ENCODE measurements at regions not wholly inside any gene's neighbourhood (a gene's known extent, or its start where the extent isn't known, plus 50 kb on each side); places are given as distances from the start of the nearest gene placed in this dataset.

- H3K36me3 ChIP-seq (ENCODE audit: control insufficient read depth in 2 of 2, extremely low read depth in 1 of 2, insufficient read depth in 2 of 2, low read length in 2 of 2): no peaks in the 10 kb centered on the region
- H3K9ac ChIP-seq (ENCODE audit: control insufficient read depth, extremely low read depth, insufficient read depth, low read length): no peak overlapping the region
- H3K27me3 ChIP-seq (ENCODE audit: control insufficient read depth, extremely low read depth, insufficient read depth, low read length): no peaks in the 10 kb centered on the region
- no peak for FAIRE-seq
- DNase-seq (ENCODE audit: low read depth, low spot score): no peak
- TF ChIP-seq, protein P1, sequence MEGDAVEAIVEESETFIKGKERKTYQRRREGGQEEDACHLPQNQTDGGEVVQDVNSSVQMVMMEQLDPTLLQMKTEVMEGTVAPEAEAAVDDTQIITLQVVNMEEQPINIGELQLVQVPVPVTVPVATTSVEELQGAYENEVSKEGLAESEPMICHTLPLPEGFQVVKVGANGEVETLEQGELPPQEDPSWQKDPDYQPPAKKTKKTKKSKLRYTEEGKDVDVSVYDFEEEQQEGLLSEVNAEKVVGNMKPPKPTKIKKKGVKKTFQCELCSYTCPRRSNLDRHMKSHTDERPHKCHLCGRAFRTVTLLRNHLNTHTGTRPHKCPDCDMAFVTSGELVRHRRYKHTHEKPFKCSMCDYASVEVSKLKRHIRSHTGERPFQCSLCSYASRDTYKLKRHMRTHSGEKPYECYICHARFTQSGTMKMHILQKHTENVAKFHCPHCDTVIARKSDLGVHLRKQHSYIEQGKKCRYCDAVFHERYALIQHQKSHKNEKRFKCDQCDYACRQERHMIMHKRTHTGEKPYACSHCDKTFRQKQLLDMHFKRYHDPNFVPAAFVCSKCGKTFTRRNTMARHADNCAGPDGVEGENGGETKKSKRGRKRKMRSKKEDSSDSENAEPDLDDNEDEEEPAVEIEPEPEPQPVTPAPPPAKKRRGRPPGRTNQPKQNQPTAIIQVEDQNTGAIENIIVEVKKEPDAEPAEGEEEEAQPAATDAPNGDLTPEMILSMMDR (optimal IDR thresholded peaks at IDR 0.05 in 1 of 3, IDR thresholded peaks at IDR 0.05 in 1 of 3, conservative IDR thresholded peaks at IDR 0.05 in 1 of 3; ENCODE audit: extremely low read depth in 1 of 3, insufficient read depth in 2 of 3, low read length in 3 of 3): no peak
- TF ChIP-seq EZH2 (IDR thresholded peaks at IDR 0.05; ENCODE audit: low read length): no peak
- H3K4me1 ChIP-seq (ENCODE audit: control insufficient read depth, extremely low read depth, insufficient read depth, low read length): no peaks in the 10 kb centered on the region
- H3K9me3 ChIP-seq (ENCODE audit: control insufficient read depth, low read depth, low read length): peaks cover 10% of the 10 kb centered on the region
- no peak overlapping the region for H3K4me3 ChIP-seq (ENCODE audit: control insufficient read depth in 2 of 3, extremely low read depth in 1 of 3, insufficient read depth in 2 of 3, low read depth in 1 of 3, low read length in 3 of 3)
- no peak overlapping the region for H2AFZ ChIP-seq (ENCODE audit: control insufficient read depth, low read length)
- H4K20me1 ChIP-seq (ENCODE audit: control insufficient read depth, extremely low read depth, insufficient read depth, low read length): no peaks in the 10 kb centered on the region
- no peak overlapping the region for H3K27ac ChIP-seq (ENCODE audit: control insufficient read depth, insufficient read depth, low read length)
- H3K4me2 ChIP-seq (ENCODE audit: control insufficient read depth, extremely low read depth, insufficient read depth, low read depth, low read length): no peak overlapping the region
- H3K79me2 ChIP-seq (ENCODE audit: control insufficient read depth, insufficient read depth, low read length): no peaks in the 10 kb centered on the region
- H3K9me1 ChIP-seq (ENCODE audit: control insufficient read depth, extremely low read depth, insufficient read depth, low read length): no peaks in the 10 kb centered on the region
- dilution Hi-C loops (cut with MboI; ENCODE audit: extremely low pct_ligation_motif_present, low sequenced_read_pairs): no loop called here
Measured at GRCh38 chr19:32199501-32200040, 145.8 kb upstream of the ZNF507 start.

- H3K79me2 ChIP-seq (ENCODE audit: control insufficient read depth, insufficient read depth, low read length): no peaks in the 10 kb centered on the region
- dilution Hi-C loops (cut with MboI; ENCODE audit: extremely low pct_ligation_motif_present, low sequenced_read_pairs): no loop called here
Measured at GRCh38 chr19:32200312-32201038, 144.9 kb upstream of the ZNF507 start.

More at GRCh38 chr19:32200312-32201038, 144.9 kb upstream of the ZNF507 start:
- H3K4me1 ChIP-seq (ENCODE audit: control insufficient read depth, extremely low read depth, insufficient read depth, low read length): no peaks in the 10 kb centered on the region
- peaks cover 10% of the 10 kb centered on the region for H3K9me3 ChIP-seq (ENCODE audit: control insufficient read depth, low read depth, low read length)
- no peaks in the 10 kb centered on the region for H4K20me1 ChIP-seq (ENCODE audit: control insufficient read depth, extremely low read depth, insufficient read depth, low read length)
- H3K27ac ChIP-seq (ENCODE audit: control insufficient read depth, insufficient read depth, low read length): no peak overlapping the region
- no peaks in the 10 kb centered on the region for H3K9me1 ChIP-seq (ENCODE audit: control insufficient read depth, extremely low read depth, insufficient read depth, low read length)
- H3K36me3 ChIP-seq (ENCODE audit: control insufficient read depth in 2 of 2, extremely low read depth in 1 of 2, insufficient read depth in 2 of 2, low read length in 2 of 2): no peaks in the 10 kb centered on the region
- H3K9ac ChIP-seq (ENCODE audit: control insufficient read depth, extremely low read depth, insufficient read depth, low read length): no peak overlapping the region
- TF ChIP-seq EZH2 (IDR thresholded peaks at IDR 0.05; ENCODE audit: low read length): no peak
- TF ChIP-seq, protein P1 (optimal IDR thresholded peaks at IDR 0.05 in 1 of 3, IDR thresholded peaks at IDR 0.05 in 1 of 3, conservative IDR thresholded peaks at IDR 0.05 in 1 of 3; ENCODE audit: extremely low read depth in 1 of 3, insufficient read depth in 2 of 3, low read length in 3 of 3): no peak
- DNase-seq (ENCODE audit: low read depth, low spot score) (no peak), FAIRE-seq (no peak)
- no peak overlapping the region for H2AFZ ChIP-seq (ENCODE audit: control insufficient read depth, low read length)
- H3K4me2 ChIP-seq (ENCODE audit: control insufficient read depth, extremely low read depth, insufficient read depth, low read depth, low read length): no peak overlapping the region
- no peak overlapping the region for H3K4me3 ChIP-seq (ENCODE audit: control insufficient read depth in 2 of 3, extremely low read depth in 1 of 3, insufficient read depth in 2 of 3, low read depth in 1 of 3, low read length in 3 of 3)
- H3K27me3 ChIP-seq (ENCODE audit: control insufficient read depth, extremely low read depth, insufficient read depth, low read length): no peaks in the 10 kb centered on the region

Data from keratinocyte (primary cell).